GM19324 (cell line): ENCODE measurements at regions not wholly inside any gene's neighbourhood (a gene's known extent, or its start where the extent isn't known, plus 50 kb on each side); places are given as distances from the start of the nearest gene placed in this dataset.

ENCODE experiments used
- ATAC-seq: cut with Tn5 transposase; IDR thresholded peaks from one replicate; pipeline ENCODE4 v1.9.1; 2021; ENCODE audit warnings: mild to moderate bottlenecking, moderate library complexity; ENCODE audit not compliant: unreplicated experiment, low FRiP score

DNA sequence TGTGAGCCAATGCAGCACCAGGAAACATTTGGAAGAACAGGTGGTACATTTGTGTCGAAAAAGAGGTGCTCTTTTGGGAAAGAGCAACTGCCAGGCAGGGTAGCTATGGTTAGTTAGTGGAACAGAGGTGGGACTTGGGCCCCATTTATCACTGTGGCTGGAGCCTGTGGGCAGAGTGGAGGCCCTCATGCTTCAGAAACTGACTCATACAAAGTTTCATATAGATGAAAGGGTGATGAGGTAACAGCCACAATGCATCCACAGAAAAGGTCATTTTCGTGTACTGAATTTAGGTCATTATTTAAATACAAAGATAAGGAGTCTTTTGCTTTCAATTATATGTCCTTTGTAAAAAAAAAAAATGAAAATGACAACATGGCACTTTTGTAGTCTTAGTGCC, 76.4 kb upstream of the HS3ST5 start:
- no peak for ATAC-seq

DNA sequence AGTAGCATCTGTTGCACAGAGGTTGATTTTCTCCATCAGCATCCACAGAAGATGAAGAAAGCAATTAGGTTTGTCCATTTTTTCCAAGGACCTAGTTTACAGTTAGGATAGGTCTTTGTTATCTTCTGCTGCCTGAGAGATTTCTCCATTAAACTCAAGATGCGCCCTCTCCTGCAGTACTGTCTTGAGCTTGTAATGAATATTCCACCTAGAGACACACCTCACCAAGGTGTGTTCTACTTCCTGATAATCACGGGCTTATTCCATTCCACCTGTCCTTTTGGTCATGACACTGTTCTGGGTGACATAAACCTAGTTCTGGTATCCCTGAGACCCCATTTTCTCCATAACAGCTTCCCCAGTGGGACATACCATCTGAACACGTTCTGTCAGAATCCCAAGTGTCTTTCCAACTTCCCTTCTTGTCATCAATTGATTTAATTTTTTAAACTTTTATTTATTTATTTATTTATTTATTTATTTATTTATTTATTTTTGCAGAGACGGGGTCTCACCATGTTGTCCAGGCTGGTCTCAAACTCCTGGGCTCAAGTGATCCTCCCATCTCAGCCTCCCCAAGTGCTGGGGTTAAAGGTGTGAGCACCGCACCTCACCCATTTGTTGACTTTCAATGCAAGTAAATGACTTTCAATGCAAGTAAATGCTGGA, 75.6 kb upstream of the HS3ST5 start:
- no peak for ATAC-seq

DNA sequence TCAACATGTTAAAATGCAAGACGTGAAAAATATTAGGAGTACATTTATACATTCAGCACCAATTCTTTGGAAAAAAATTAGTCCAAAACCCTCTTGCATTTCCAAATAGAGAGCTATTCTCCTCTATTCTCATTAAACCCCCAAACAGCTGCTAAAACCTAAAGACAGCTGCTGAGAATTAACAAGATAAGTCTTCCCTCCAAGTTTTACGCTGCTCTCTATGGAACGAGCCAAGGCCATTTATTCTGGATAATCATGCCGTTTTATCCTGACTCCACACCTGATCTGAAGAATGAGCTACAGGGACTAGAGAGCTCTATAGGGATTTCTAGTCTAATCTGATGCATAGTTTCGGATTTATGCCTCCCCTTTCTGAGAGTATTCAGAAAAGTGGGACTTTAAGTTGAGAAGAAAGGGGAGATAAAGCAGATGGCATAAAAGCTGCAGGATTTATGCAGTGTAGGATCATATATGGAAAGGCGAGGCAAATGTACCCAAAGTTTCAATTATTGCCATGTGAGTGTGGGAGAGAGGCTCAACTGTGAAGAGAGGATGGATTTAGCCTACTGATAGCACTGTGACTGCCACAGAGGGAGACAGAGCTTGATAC, 64.7 kb upstream of the HS3ST5 start:
- no peak for ATAC-seq

GRCh38 chr6:114404339-114404955, 61.6 kb upstream of the HS3ST5 start:
- ATAC-seq, result no peak

DNA sequence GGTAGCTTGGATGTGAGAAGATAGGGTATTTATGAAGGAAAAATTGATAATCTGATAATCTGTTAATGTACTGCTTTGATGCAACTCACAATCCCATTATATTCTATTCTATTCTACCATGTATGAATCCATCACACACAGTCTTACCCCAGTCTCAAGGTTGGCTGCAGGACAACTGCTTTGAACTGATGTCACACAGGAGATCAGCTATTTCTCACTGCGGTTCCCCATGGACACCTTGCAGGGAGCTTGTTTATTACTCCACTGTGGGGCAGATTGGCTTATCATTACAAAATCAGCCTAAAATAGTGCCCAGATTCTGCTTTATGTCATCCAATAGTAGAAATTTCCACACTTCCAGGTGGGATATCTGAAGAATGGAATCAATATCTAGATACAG, 61.0 kb upstream of the HS3ST5 start:
- ATAC-seq, result no peak

GRCh38 chr6:114398481-114398880, 55.7 kb upstream of the HS3ST5 start:
- ATAC-seq, result no peak
